K562 (cell line): ENCODE measurements at regions not wholly inside any gene's neighbourhood (a gene's known extent, or its start where the extent isn't known, plus 50 kb on each side); places are given as distances from the start of the nearest gene placed in this dataset.
A peak's percentile ranks its signal among the peaks of the same experiment; 100 is the strongest.

Source experiments
- C11orf30 ChIP-seq: fragments of 450-650 bp; IDR thresholded peaks from 2 replicates; pipeline ENCODE4 v1.6.1; 2016; ENCODE audit warnings: low read depth, mild to moderate bottlenecking
- CBX5 ChIP-seq: IDR thresholded peaks from 2 replicates; pipeline ENCODE4 v1.6.1; 2014; ENCODE audit warnings: low read depth, borderline replicate concordance
- CREB5 ChIP-seq: fragments of 250-450 bp; sonication (Bioruptor Pico); IDR thresholded peaks from 2 replicates; pipeline ENCODE4 v1.5.0; 2020; ENCODE audit warnings: mild to moderate bottlenecking
- CXXC5 ChIP-seq: fragments of 250-450 bp; sonication (Bioruptor Pico); IDR thresholded peaks from 2 replicates; pipeline ENCODE4 v1.8.0; 2022; ENCODE audit warnings: inconsistent platforms, mild to moderate bottlenecking, moderate library complexity
- DMBX1 ChIP-seq: fragments of 250-450 bp; sonication (Bioruptor Pico); IDR thresholded peaks from 2 replicates; pipeline ENCODE4 v1.8.0; 2022; ENCODE audit warnings: inconsistent platforms, mild to moderate bottlenecking, moderate library complexity, borderline replicate concordance
- DNMT1 ChIP-seq: fragments of 450-650 bp; IDR thresholded peaks from 2 replicates; pipeline ENCODE4 v1.6.1; 2016; ENCODE audit warnings: antibody characterized with exemption, mild to moderate bottlenecking
- GTF2E2 ChIP-seq: fragments of 200-800 bp; sonication (Bioruptor generic); IDR thresholded peaks from 2 replicates; pipeline ENCODE4 v1.6.1; 2016; ENCODE audit warnings: missing genetic modification characterization, missing compliant biosample characterization
- MAFK ChIP-seq: IDR thresholded peaks from 2 replicates; pipeline ENCODE4 v1.6.1; 2011; ENCODE audit warnings: low read length, improper control_type of control experiment
- NRF1 ChIP-seq, 2 experiments: fragments of 450-650 bp; IDR thresholded peaks in 1 of 2; conservative IDR thresholded peaks in 1 of 2; 2 replicates each; pipeline ENCODE4 v1.6.1; 2014; ENCODE audit warnings: mild to moderate bottlenecking in 2 of 2
- POLR2B ChIP-seq: fragments of 450-650 bp; IDR thresholded peaks from 2 replicates; pipeline ENCODE4 v1.6.1; 2018; ENCODE audit warnings: low read depth; ENCODE audit not compliant: partially characterized antibody
- SREBF1 ChIP-seq: fragments of 150-350 bp; IDR thresholded peaks from 2 replicates; pipeline ENCODE4 v1.6.1; 2014; ENCODE audit warnings: antibody characterized with exemption, low read depth, low read length, borderline replicate concordance
- TAL1 ChIP-seq: fragments of 450-650 bp; IDR thresholded peaks from 2 replicates; pipeline ENCODE4 v1.6.1; 2016; ENCODE audit warnings: mild to moderate bottlenecking
- TRIM28 ChIP-seq: fragments of 450-650 bp; IDR thresholded peaks from 2 replicates; pipeline ENCODE4 v1.6.1; 2017
- TSC22D4 ChIP-seq: fragments of 450-650 bp; IDR thresholded peaks from 2 replicates; pipeline ENCODE4 v1.6.1; 2016; ENCODE audit warnings: missing genetic modification characterization, missing biosample characterization, control low read depth
- ZNF239 ChIP-seq: fragments of 250-450 bp; sonication (Bioruptor Pico); IDR thresholded peaks from 2 replicates; pipeline ENCODE4 v1.4.0; 2020; ENCODE audit warnings: mild to moderate bottlenecking
- ZNF263 ChIP-seq: sonication (generic); formaldehyde crosslinking; IDR thresholded peaks from 2 replicates; pipeline ENCODE4 v1.8.0; 2022; ENCODE audit warnings: mild to moderate bottlenecking, missing genetic modification reagents, borderline replicate concordance
- ZNF316 ChIP-seq: fragments of 450-650 bp; IDR thresholded peaks from 2 replicates; pipeline ENCODE4 v1.6.1; 2016
- ZNF695 ChIP-seq: fragments of 450-650 bp; formaldehyde crosslinking; IDR thresholded peaks from 2 replicates; pipeline ENCODE4 v1.4.0; 2020; ENCODE audit warnings: mild to moderate bottlenecking, moderate library complexity
- TF ChIP-seq, protein P1 (sequence below): IDR thresholded peaks from 2 replicates; pipeline ENCODE4 v1.6.1; 2016; ENCODE audit warnings: missing genetic modification characterization, missing compliant biosample characterization
- TF ChIP-seq, protein P2 (sequence below): IDR thresholded peaks from 2 replicates; pipeline ENCODE4 v1.6.1; 2014; ENCODE audit warnings: antibody characterized with exemption
- TF ChIP-seq, protein P3 (sequence below): IDR thresholded peaks from 3 replicates; pipeline ENCODE4 v1.6.1; 2011; ENCODE audit warnings: borderline replicate concordance, mild to moderate bottlenecking; ENCODE audit not compliant: insufficient read length, insufficient read depth
- TF ChIP-seq, protein P4 (sequence below): fragments of 450-650 bp; IDR thresholded peaks from 2 replicates; pipeline ENCODE4 v1.6.1; 2016; ENCODE audit warnings: mild to moderate bottlenecking

DNA sequence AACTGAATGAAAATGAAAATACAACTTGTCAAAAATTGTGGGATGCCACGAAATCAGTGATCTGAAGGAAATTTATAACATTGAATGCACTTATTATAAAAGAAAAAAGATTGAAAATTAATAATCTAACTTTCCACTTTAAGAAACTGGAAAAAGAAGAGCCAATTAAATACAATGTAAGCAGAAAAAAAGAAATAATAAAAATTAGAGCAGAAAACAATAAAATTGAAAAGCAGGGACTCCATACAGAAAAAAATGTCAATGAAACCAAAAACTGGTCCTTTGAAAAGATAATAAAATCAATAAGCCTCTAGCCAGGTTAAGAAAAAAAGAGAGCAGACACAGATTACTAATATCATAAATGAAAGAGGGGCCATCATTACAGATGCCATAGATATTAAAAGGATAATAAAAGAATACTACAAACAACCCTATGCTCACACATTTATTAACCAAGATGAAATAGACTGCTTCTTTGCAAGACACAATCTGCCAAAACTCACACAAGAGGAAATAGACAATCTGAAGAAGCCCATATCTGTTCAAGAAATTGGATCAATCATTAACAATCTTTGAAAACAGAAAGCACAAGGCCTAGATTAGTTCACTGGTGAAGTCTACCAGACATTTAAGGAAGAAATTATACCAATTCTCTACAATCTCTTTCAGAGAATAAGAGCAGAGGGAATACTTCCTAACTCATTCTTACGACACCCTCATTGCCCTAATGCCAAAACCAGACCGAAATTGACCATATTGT lies 233.8 kb upstream of the NEBL start (continued):
- TF ChIP-seq SREBF1 (no peak), TRIM28 (no peak), POLR2B (no peak), ZNF316 (peak; percentile 61), ZNF263 (CRISPR knock-in tag) (no peak), TSC22D4 (tag) (no peak), ZNF695 (CRISPR knock-in tag) (no peak), C11orf30 (peak; percentile 25; the same call in 1 of the 2 replicates), DMBX1 (CRISPR knock-in tag) (no peak), GTF2E2 (tag) (no peak), NRF1 (conservative IDR thresholded peaks at IDR 0.05 in 1 of 2, IDR thresholded peaks at IDR 0.05 in 1 of 2) (no peak), CXXC5 (CRISPR knock-in tag) (no peak), TAL1 (no peak), DNMT1 (no peak), CBX5 (no peak), ZNF239 (no peak), CREB5 (CRISPR knock-in tag) (no peak), MAFK (no peak)
- TF ChIP-seq, protein P1, sequence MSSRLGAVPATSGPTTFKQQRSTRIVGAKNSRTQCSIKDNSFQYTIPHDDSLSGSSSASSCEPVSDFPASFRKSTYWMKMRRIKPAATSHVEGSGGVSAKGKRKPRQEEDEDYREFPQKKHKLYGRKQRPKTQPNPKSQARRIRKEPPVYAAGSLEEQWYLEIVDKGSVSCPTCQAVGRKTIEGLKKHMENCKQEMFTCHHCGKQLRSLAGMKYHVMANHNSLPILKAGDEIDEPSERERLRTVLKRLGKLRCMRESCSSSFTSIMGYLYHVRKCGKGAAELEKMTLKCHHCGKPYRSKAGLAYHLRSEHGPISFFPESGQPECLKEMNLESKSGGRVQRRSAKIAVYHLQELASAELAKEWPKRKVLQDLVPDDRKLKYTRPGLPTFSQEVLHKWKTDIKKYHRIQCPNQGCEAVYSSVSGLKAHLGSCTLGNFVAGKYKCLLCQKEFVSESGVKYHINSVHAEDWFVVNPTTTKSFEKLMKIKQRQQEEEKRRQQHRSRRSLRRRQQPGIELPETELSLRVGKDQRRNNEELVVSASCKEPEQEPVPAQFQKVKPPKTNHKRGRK, result peak; percentile 60; the same call in 1 of the 2 replicates
- TF ChIP-seq, protein P2, sequence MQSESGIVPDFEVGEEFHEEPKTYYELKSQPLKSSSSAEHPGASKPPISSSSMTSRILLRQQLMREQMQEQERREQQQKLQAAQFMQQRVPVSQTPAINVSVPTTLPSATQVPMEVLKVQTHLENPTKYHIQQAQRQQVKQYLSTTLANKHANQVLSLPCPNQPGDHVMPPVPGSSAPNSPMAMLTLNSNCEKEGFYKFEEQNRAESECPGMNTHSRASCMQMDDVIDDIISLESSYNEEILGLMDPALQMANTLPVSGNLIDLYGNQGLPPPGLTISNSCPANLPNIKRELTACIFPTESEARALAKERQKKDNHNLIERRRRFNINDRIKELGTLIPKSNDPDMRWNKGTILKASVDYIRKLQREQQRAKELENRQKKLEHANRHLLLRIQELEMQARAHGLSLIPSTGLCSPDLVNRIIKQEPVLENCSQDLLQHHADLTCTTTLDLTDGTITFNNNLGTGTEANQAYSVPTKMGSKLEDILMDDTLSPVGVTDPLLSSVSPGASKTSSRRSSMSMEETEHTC, result no peak
- TF ChIP-seq, protein P3, sequence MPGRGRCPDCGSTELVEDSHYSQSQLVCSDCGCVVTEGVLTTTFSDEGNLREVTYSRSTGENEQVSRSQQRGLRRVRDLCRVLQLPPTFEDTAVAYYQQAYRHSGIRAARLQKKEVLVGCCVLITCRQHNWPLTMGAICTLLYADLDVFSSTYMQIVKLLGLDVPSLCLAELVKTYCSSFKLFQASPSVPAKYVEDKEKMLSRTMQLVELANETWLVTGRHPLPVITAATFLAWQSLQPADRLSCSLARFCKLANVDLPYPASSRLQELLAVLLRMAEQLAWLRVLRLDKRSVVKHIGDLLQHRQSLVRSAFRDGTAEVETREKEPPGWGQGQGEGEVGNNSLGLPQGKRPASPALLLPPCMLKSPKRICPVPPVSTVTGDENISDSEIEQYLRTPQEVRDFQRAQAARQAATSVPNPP, result no peak
- TF ChIP-seq, protein P4, sequence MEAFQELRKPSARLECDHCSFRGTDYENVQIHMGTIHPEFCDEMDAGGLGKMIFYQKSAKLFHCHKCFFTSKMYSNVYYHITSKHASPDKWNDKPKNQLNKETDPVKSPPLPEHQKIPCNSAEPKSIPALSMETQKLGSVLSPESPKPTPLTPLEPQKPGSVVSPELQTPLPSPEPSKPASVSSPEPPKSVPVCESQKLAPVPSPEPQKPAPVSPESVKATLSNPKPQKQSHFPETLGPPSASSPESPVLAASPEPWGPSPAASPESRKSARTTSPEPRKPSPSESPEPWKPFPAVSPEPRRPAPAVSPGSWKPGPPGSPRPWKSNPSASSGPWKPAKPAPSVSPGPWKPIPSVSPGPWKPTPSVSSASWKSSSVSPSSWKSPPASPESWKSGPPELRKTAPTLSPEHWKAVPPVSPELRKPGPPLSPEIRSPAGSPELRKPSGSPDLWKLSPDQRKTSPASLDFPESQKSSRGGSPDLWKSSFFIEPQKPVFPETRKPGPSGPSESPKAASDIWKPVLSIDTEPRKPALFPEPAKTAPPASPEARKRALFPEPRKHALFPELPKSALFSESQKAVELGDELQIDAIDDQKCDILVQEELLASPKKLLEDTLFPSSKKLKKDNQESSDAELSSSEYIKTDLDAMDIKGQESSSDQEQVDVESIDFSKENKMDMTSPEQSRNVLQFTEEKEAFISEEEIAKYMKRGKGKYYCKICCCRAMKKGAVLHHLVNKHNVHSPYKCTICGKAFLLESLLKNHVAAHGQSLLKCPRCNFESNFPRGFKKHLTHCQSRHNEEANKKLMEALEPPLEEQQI, result no peak
